Ureter (tissue), 1 donor: ENCODE measurements at regions not wholly inside any gene's neighbourhood (a gene's known extent, or its start where the extent isn't known, plus 50 kb on each side); places are given as distances from the start of the nearest gene placed in this dataset.
"Not testable (repeated sequence)": the region's sequence is repeated elsewhere in the genome, so short reads cannot be mapped to it uniquely, and the experiment has no call there.

ENCODE experiments used
- DNase-seq: peaks from one replicate; pipeline ENCODE4 v3.0.0-alpha.2; 2020; ENCODE audit warnings: low spot score
- donor health status: DM: yes; HTN: yes; CAD: no.

- DNase-seq: no peak
Observed at GRCh38 chr13:107822006-107822405, 393.3 kb downstream of the LIG4 start.

- DNase-seq: no peak
Observed at GRCh38 chr13:107821492-107821891, 393.8 kb downstream of the LIG4 start.

GRCh38 chr13:107819071-107819470 lies 396.3 kb downstream of the LIG4 start:
- DNase-seq: no peak

- no peak for DNase-seq
Observed at GRCh38 chr13:107817647-107818287, 397.6 kb downstream of the LIG4 start.

- no peak for DNase-seq
Observed at GRCh38 chr13:107812014-107812412, 403.3 kb downstream of the LIG4 start.

GRCh38 chr13:107811233-107812013 lies 403.9 kb downstream of the LIG4 start:
- no peak for DNase-seq

GRCh38 chr13:107809125-107809524 lies 406.2 kb downstream of the LIG4 start:
- DNase-seq: no peak

- DNase-seq: no peak
Observed at GRCh38 chr13:107808389-107808788, 406.9 kb downstream of the LIG4 start.

GRCh38 chr13:107807306-107808073 lies 407.8 kb downstream of the LIG4 start:
- DNase-seq: no peak

- no peak for DNase-seq
Observed at GRCh38 chr13:107806726-107807125, 408.6 kb downstream of the LIG4 start.

GRCh38 chr13:107803822-107804495 lies 411.4 kb downstream of the LIG4 start:
- no peak for DNase-seq

GRCh38 chr13:107801621-107802020 lies 413.7 kb downstream of the LIG4 start:
- no peak for DNase-seq

- no peak for DNase-seq
Observed at GRCh38 chr13:107799001-107799400, 416.3 kb downstream of the LIG4 start.

- no peak for DNase-seq
Observed at GRCh38 chr13:107790397-107790796, 424.9 kb downstream of the LIG4 start.

GRCh38 chr13:107788464-107789165 lies 426.7 kb downstream of the LIG4 start:
- DNase-seq: no peak

- not testable (repeated sequence) for DNase-seq
Observed at GRCh38 chr13:107782646-107783045, 432.7 kb downstream of the LIG4 start.

GRCh38 chr13:107778094-107778493 lies 437.2 kb downstream of the LIG4 start:
- no peak for DNase-seq

- no peak for DNase-seq
Observed at GRCh38 chr13:107770541-107770940, 444.8 kb downstream of the LIG4 start.

- DNase-seq: no peak
Observed at GRCh38 chr13:107767119-107767518, 448.2 kb downstream of the LIG4 start.

- DNase-seq: no peak
Observed at GRCh38 chr13:107765724-107766401, 449.5 kb downstream of the LIG4 start.

GRCh38 chr13:107764046-107764445 lies 451.3 kb downstream of the LIG4 start:
- no peak for DNase-seq
